ENCODE measurements at regions not wholly inside any gene's neighbourhood (a gene's known extent, or its start where the extent isn't known, plus 50 kb on each side); places are given as distances from the start of the nearest gene placed in this dataset.

DNA sequence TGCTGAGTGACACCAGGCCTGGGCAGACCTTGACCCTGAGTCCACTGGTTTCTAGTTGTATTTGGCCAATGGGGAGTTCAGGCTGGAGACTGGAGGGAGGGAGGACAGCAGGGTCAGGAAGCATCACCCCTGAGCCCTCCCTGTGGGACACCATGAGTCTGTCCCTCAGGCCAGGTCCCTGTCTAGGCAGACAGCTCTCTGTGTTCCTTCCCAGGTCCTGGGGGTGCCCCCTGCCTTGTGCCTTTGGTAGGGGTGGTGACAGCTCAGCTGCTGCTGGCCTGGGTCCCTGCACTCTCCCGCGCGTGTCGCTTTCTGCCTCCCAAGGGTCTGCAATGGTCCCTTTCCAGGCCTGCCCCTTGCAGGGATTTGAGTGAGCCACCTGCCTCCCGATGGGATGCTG lies 125.5 kb downstream of the OLFM1 start:
- ATAC-seq = no peak
- TF ChIP-seq ZNF8 (CRISPR knock-in tag; IDR thresholded peaks at IDR 0.05) (no peak), CSDC2 (CRISPR knock-in tag; IDR thresholded peaks at IDR 0.05) (no peak), ZNF70 (CRISPR knock-in tag; IDR thresholded peaks at IDR 0.05) (no peak), ZFP3 (CRISPR knock-in tag; IDR thresholded peaks at IDR 0.05) (no peak), PPARA (CRISPR knock-in tag; IDR thresholded peaks at IDR 0.05; ENCODE audit: borderline replicate concordance) (no peak), ZC3H10 (CRISPR knock-in tag; IDR thresholded peaks at IDR 0.05) (no peak), RARB (CRISPR knock-in tag; IDR thresholded peaks at IDR 0.05) (no peak), ZFP30 (CRISPR knock-in tag; IDR thresholded peaks at IDR 0.05) (no peak), ARNTL (CRISPR knock-in tag; IDR thresholded peaks at IDR 0.05; ENCODE audit: borderline replicate concordance, low read depth) (no peak)
- TF ChIP-seq, protein P1, sequence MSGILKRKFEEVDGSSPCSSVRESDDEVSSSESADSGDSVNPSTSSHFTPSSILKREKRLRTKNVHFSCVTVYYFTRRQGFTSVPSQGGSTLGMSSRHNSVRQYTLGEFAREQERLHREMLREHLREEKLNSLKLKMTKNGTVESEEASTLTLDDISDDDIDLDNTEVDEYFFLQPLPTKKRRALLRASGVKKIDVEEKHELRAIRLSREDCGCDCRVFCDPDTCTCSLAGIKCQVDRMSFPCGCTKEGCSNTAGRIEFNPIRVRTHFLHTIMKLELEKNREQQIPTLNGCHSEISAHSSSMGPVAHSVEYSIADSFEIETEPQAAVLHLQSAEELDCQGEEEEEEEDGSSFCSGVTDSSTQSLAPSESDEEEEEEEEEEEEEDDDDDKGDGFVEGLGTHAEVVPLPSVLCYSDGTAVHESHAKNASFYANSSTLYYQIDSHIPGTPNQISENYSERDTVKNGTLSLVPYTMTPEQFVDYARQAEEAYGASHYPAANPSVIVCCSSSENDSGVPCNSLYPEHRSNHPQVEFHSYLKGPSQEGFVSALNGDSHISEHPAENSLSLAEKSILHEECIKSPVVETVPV (CRISPR knock-in tag; IDR thresholded peaks at IDR 0.05) = no peak
- TF ChIP-seq, protein P2, sequence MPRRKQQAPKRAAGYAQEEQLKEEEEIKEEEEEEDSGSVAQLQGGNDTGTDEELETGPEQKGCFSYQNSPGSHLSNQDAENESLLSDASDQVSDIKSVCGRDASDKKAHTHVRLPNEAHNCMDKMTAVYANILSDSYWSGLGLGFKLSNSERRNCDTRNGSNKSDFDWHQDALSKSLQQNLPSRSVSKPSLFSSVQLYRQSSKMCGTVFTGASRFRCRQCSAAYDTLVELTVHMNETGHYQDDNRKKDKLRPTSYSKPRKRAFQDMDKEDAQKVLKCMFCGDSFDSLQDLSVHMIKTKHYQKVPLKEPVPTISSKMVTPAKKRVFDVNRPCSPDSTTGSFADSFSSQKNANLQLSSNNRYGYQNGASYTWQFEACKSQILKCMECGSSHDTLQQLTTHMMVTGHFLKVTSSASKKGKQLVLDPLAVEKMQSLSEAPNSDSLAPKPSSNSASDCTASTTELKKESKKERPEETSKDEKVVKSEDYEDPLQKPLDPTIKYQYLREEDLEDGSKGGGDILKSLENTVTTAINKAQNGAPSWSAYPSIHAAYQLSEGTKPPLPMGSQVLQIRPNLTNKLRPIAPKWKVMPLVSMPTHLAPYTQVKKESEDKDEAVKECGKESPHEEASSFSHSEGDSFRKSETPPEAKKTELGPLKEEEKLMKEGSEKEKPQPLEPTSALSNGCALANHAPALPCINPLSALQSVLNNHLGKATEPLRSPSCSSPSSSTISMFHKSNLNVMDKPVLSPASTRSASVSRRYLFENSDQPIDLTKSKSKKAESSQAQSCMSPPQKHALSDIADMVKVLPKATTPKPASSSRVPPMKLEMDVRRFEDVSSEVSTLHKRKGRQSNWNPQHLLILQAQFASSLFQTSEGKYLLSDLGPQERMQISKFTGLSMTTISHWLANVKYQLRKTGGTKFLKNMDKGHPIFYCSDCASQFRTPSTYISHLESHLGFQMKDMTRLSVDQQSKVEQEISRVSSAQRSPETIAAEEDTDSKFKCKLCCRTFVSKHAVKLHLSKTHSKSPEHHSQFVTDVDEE (CRISPR knock-in tag; IDR thresholded peaks at IDR 0.05) = no peak

DNA sequence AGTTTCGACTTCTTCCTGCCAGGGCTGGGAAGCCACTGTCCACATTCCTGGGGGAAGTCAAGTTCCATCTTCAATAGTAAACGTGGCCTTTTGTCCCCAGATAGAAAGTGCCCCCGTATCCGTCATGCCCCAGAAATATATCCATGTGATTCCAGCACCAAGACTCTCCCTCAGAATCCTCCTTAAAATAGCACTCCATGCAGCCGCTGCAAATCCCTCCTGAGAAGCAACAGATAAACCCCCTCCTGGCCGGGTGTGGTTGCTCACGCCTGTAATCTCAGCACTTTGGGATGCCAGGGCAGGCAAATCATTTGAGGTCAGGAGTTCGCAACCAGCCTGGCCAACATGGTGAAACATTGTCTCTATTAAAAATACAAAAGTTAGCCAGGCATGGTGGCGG lies 126.1 kb downstream of the OLFM1 start:
- ATAC-seq = no peak
- TF ChIP-seq, protein P3, sequence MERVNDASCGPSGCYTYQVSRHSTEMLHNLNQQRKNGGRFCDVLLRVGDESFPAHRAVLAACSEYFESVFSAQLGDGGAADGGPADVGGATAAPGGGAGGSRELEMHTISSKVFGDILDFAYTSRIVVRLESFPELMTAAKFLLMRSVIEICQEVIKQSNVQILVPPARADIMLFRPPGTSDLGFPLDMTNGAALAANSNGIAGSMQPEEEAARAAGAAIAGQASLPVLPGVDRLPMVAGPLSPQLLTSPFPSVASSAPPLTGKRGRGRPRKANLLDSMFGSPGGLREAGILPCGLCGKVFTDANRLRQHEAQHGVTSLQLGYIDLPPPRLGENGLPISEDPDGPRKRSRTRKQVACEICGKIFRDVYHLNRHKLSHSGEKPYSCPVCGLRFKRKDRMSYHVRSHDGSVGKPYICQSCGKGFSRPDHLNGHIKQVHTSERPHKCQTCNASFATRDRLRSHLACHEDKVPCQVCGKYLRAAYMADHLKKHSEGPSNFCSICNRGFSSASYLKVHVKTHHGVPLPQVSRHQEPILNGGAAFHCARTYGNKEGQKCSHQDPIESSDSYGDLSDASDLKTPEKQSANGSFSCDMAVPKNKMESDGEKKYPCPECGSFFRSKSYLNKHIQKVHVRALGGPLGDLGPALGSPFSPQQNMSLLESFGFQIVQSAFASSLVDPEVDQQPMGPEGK (CRISPR knock-in tag; IDR thresholded peaks at IDR 0.05; ENCODE audit: borderline replicate concordance) = no peak
- TF ChIP-seq BACH2 (CRISPR knock-in tag; IDR thresholded peaks at IDR 0.05; ENCODE audit: borderline replicate concordance) (no peak), RARB (CRISPR knock-in tag; IDR thresholded peaks at IDR 0.05) (no peak), PPARA (CRISPR knock-in tag; IDR thresholded peaks at IDR 0.05; ENCODE audit: borderline replicate concordance) (no peak), CSDC2 (CRISPR knock-in tag; IDR thresholded peaks at IDR 0.05) (no peak), ZFP30 (CRISPR knock-in tag; IDR thresholded peaks at IDR 0.05) (no peak), ZNF70 (CRISPR knock-in tag; IDR thresholded peaks at IDR 0.05) (no peak), TOX (CRISPR knock-in tag; IDR thresholded peaks at IDR 0.05; ENCODE audit: borderline replicate concordance) (no peak), SNAI2 (CRISPR knock-in tag; IDR thresholded peaks at IDR 0.05) (no peak)

DNA sequence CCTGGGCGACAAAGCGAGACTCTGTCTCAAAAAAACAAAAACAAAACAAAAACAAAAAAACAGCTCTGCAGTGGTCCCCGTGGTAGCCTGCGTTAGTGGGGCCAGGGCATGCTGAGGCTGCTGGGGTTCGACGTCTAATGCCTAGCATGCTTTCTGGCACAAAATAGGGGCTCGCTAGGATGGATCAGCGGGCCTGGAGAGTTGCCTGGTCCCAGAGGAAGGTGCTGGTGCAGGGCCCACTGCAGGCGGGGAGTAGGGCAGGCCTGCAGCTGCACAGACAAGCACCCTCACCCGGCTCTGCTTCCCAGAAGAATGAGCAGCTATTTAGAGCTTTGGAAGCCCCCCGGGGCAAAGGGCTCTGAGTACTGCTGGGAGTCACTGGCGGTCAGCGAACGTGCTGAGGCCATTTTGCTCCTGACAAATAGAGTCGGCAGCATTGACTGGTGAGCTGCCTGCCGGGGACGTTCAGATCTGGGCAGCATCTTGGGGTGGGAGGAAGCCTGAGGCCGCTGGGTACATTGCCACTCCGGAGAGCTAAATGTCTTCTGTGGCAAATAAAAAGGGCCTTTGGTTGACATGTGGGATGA lies 126.7 kb downstream of the OLFM1 start:
- ATAC-seq = no peak
- TF ChIP-seq, protein P4, sequence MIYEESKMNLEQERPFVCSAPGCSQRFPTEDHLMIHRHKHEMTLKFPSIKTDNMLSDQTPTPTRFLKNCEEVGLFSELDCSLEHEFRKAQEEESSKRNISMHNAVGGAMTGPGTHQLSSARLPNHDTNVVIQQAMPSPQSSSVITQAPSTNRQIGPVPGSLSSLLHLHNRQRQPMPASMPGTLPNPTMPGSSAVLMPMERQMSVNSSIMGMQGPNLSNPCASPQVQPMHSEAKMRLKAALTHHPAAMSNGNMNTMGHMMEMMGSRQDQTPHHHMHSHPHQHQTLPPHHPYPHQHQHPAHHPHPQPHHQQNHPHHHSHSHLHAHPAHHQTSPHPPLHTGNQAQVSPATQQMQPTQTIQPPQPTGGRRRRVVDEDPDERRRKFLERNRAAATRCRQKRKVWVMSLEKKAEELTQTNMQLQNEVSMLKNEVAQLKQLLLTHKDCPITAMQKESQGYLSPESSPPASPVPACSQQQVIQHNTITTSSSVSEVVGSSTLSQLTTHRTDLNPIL (CRISPR knock-in tag; IDR thresholded peaks at IDR 0.05; ENCODE audit: low read depth) = no peak
- TF ChIP-seq PPARA (CRISPR knock-in tag; IDR thresholded peaks at IDR 0.05; ENCODE audit: borderline replicate concordance) (no peak), RARB (CRISPR knock-in tag; IDR thresholded peaks at IDR 0.05) (no peak), OSR1 (CRISPR knock-in tag; IDR thresholded peaks at IDR 0.05) (no peak), CSDC2 (CRISPR knock-in tag; IDR thresholded peaks at IDR 0.05) (no peak), ESRRG (CRISPR knock-in tag; IDR thresholded peaks at IDR 0.05) (no peak), TCF4 (CRISPR knock-in tag; IDR thresholded peaks at IDR 0.05; ENCODE audit: borderline replicate concordance) (no peak), ARNTL (CRISPR knock-in tag; IDR thresholded peaks at IDR 0.05; ENCODE audit: borderline replicate concordance, low read depth) (no peak), GLIS3 (CRISPR knock-in tag; IDR thresholded peaks at IDR 0.05) (no peak), BACH2 (CRISPR knock-in tag; IDR thresholded peaks at IDR 0.05; ENCODE audit: borderline replicate concordance) (no peak), SNAI2 (CRISPR knock-in tag; IDR thresholded peaks at IDR 0.05) (no peak), ZNF70 (CRISPR knock-in tag; IDR thresholded peaks at IDR 0.05) (no peak)
- TF ChIP-seq, protein P1 (CRISPR knock-in tag; IDR thresholded peaks at IDR 0.05) = no peak
- TF ChIP-seq, protein P5, sequence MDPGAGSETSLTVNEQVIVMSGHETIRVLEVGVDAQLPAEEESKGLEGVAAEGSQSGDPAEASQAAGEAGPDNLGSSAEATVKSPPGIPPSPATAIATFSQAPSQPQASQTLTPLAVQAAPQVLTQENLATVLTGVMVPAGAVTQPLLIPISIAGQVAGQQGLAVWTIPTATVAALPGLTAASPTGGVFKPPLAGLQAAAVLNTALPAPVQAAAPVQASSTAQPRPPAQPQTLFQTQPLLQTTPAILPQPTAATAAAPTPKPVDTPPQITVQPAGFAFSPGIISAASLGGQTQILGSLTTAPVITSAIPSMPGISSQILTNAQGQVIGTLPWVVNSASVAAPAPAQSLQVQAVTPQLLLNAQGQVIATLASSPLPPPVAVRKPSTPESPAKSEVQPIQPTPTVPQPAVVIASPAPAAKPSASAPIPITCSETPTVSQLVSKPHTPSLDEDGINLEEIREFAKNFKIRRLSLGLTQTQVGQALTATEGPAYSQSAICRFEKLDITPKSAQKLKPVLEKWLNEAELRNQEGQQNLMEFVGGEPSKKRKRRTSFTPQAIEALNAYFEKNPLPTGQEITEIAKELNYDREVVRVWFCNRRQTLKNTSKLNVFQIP (CRISPR knock-in tag; IDR thresholded peaks at IDR 0.05; ENCODE audit: borderline replicate concordance, low read depth) = no peak
- TF ChIP-seq, protein P2 (CRISPR knock-in tag; IDR thresholded peaks at IDR 0.05) = no peak

Measured in SK-N-SH treated with all-trans-retinoic acid at 6 μM for 48 hours (cell line).